ENCODE measurements at regions not wholly inside any gene's neighbourhood (a gene's known extent, or its start where the extent isn't known, plus 50 kb on each side); places are given as distances from the start of the nearest gene placed in this dataset.
"Not testable (repeated sequence)": the region's sequence is repeated elsewhere in the genome, so short reads cannot be mapped to it uniquely, and the experiment has no call there.

- DNase-seq (ENCODE audit: low read depth): peak; percentile 98
Observed at GRCh38 chr1:244322791-244323521, 128.8 kb downstream of the ADSS2 start.

- DNase-seq (ENCODE audit: low read depth): no peak
Observed at GRCh38 chr1:244324176-244324883, 127.4 kb downstream of the ADSS2 start.

GRCh38 chr1:244325056-244325758 lies 126.5 kb downstream of the ADSS2 start:
- DNase-seq (ENCODE audit: low read depth): no peak

GRCh38 chr1:244326757-244327156 lies 125.0 kb downstream of the ADSS2 start:
- no peak for DNase-seq (ENCODE audit: low read depth)

GRCh38 chr1:244327533-244327932 lies 124.2 kb downstream of the ADSS2 start:
- DNase-seq (ENCODE audit: low read depth): no peak

GRCh38 chr1:244328476-244328875 lies 123.2 kb downstream of the ADSS2 start:
- no peak for DNase-seq (ENCODE audit: low read depth)

- DNase-seq (ENCODE audit: low read depth): no peak
Observed at GRCh38 chr1:244329591-244330317, 122.0 kb downstream of the ADSS2 start.

- no peak for DNase-seq (ENCODE audit: low read depth)
Observed at GRCh38 chr1:244330318-244330625, 121.4 kb downstream of the ADSS2 start.

- not testable (repeated sequence) for DNase-seq (ENCODE audit: low read depth)
Observed at GRCh38 chr1:244332761-244333160, 118.9 kb downstream of the ADSS2 start.

GRCh38 chr1:244334315-244334714 lies 117.4 kb downstream of the ADSS2 start:
- DNase-seq (ENCODE audit: low read depth): not testable (repeated sequence)

- DNase-seq (ENCODE audit: low read depth): not testable (repeated sequence)
Observed at GRCh38 chr1:244334842-244335241, 116.9 kb downstream of the ADSS2 start.

GRCh38 chr1:244335456-244335855 lies 116.3 kb downstream of the ADSS2 start:
- DNase-seq (ENCODE audit: low read depth): no peak

GRCh38 chr1:244336232-244336899 lies 115.3 kb downstream of the ADSS2 start:
- no peak for DNase-seq (ENCODE audit: low read depth)

- DNase-seq (ENCODE audit: low read depth): no peak
Observed at GRCh38 chr1:244337839-244338238, 113.9 kb downstream of the ADSS2 start.

- no peak for DNase-seq (ENCODE audit: low read depth)
Observed at GRCh38 chr1:244339073-244339692, 112.5 kb downstream of the ADSS2 start.

GRCh38 chr1:244339776-244340175 lies 111.9 kb downstream of the ADSS2 start:
- DNase-seq (ENCODE audit: low read depth): no peak

GRCh38 chr1:244340396-244340795 lies 111.3 kb downstream of the ADSS2 start:
- DNase-seq (ENCODE audit: low read depth): no peak

GRCh38 chr1:244341455-244342450 lies 110.0 kb downstream of the ADSS2 start:
- DNase-seq (ENCODE audit: low read depth): no peak

- DNase-seq (ENCODE audit: low read depth): no peak
Observed at GRCh38 chr1:244344001-244344400, 107.7 kb downstream of the ADSS2 start.

GRCh38 chr1:244346972-244347618 lies 104.6 kb downstream of the ADSS2 start:
- DNase-seq (ENCODE audit: low read depth): peak; percentile 49

All from amniotic epithelial cell (primary cell).